Prostate gland (tissue), 2 donors: ENCODE measurements at regions not wholly inside any gene's neighbourhood (a gene's known extent, or its start where the extent isn't known, plus 50 kb on each side); places are given as distances from the start of the nearest gene placed in this dataset.

Experiments used
- DNase-seq: peaks from one replicate; pipeline ENCODE4 v3.0.0-alpha.2; 2019; ENCODE audit warnings: low spot score
- H3K27ac ChIP-seq, 2 donors: fragments of 200-600 bp; sonication (generic); 2 replicates each; pipeline ENCODE4 v1.5.1; 2017 to 2019
- H3K27me3 ChIP-seq: fragments of 200-600 bp; sonication (generic); replicated peaks from 2 replicates; pipeline ENCODE4 v1.5.1; 2019; ENCODE audit not compliant: insufficient read depth
- H3K36me3 ChIP-seq, 2 donors: fragments of 200-600 bp; sonication (generic); 1 replicate in 1 of 2; 2 replicates in 1 of 2; pipeline versions ENCODE4 v1.5.1 to v1.8.1; 2017 to 2019
- H3K4me1 ChIP-seq: fragments of 200-600 bp; sonication (generic); replicated peaks from 2 replicates; pipeline ENCODE4 v1.5.1; 2019
- H3K4me3 ChIP-seq, 2 donors: fragments of 200-600 bp; sonication (generic); 2 replicates each; pipeline ENCODE4 v1.5.1; 2017 to 2019
- H3K9me3 ChIP-seq: fragments of 200-600 bp; sonication (generic); 2 replicates; pipeline ENCODE4 v1.5.1; 2017
- POLR2A ChIP-seq: fragments of 450-650 bp; IDR thresholded peaks from one replicate; pipeline ENCODE4 v1.6.1; 2016; ENCODE audit warnings: antibody characterized with exemption, mild to moderate bottlenecking
- POLR2AphosphoS5 ChIP-seq: sonication (generic); formaldehyde crosslinking; IDR thresholded peaks from one replicate; pipeline ENCODE4 v1.6.1; 2017; ENCODE audit warnings: antibody characterized with exemption
- WGBS: methylation state at CpG from one replicate; pipeline ENCODE4 v1.1.5; 2018; 5-methylcytosine and 5-hydroxymethylcytosine counted together
- intact Hi-C: fragments of 100-400 bp; cut with DNase I; formaldehyde crosslinking; loops from one replicate; pipeline ENCODE4 v1.14.2; 2022
- TF ChIP-seq, protein P1 (sequence below), 4 experiments: fragments of 200-600 bp in 2 of 4; fragments of 450-650 bp in 2 of 4; sonication (generic) in 2 of 4; IDR thresholded peaks; 1 replicate in 3 of 4; 2 replicates in 1 of 4; pipeline ENCODE4 v1.5.1; 2016 to 2019; ENCODE audit warnings: antibody characterized with exemption in 4 of 4, mild to moderate bottlenecking in 2 of 4, moderate library complexity in 2 of 4

- intact Hi-C loops: no loop called here
- 35% methylated on average over 3 of the region's 3 CpGs for WGBS
- TF ChIP-seq, protein P1, sequence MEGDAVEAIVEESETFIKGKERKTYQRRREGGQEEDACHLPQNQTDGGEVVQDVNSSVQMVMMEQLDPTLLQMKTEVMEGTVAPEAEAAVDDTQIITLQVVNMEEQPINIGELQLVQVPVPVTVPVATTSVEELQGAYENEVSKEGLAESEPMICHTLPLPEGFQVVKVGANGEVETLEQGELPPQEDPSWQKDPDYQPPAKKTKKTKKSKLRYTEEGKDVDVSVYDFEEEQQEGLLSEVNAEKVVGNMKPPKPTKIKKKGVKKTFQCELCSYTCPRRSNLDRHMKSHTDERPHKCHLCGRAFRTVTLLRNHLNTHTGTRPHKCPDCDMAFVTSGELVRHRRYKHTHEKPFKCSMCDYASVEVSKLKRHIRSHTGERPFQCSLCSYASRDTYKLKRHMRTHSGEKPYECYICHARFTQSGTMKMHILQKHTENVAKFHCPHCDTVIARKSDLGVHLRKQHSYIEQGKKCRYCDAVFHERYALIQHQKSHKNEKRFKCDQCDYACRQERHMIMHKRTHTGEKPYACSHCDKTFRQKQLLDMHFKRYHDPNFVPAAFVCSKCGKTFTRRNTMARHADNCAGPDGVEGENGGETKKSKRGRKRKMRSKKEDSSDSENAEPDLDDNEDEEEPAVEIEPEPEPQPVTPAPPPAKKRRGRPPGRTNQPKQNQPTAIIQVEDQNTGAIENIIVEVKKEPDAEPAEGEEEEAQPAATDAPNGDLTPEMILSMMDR (IDR thresholded peaks at IDR 0.05): no peak
- TF ChIP-seq POLR2AphosphoS5 (no peak), POLR2A (no peak)
Observed at GRCh38 chr1:91138959-91139358, 117.1 kb upstream of the ZNF644 start.

DNA sequence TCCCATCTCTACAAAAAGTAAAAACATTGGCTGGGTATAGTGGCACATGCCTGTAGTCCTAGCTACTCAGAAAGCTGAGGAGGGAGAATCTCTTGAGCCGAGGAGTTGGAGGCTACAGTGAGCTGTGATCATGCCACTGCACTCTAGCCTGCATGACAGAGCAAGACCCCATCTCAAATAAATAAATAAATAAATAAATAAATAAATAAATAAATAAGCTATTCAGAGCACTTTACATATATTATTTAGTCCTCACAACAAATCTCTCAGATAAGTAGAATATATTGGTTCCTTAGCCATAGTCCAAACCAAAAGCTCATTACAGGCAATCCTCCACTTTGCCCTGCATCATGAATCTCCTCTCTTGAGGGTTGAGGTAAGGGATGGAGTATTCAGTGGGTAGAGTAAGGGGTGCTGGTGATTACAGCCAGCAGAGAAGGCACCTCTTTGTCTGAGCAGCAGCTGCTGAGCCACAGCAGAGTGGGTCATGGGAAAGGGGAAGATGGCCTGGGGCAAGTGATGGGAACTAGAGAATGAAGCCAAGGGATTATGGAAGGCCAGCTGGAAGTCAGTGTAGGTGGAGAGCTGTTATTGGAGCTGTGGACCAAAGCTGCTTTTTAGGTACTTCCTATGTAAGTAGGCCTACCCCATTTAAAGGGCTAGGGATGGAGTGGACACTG, 115.5 kb upstream of the ZNF644 start:
- peaks cover 2% of the 10 kb centered on the region for H3K27me3 ChIP-seq
- H3K36me3 ChIP-seq: no peaks in the 10 kb centered on the region
- no peak overlapping the region for H3K27ac ChIP-seq
- no peak overlapping the region for H3K4me3 ChIP-seq
- H3K4me1 ChIP-seq: no peaks in the 10 kb centered on the region
- intact Hi-C loops: no loop called here
- H3K9me3 ChIP-seq: no peaks in the 10 kb centered on the region
- TF ChIP-seq POLR2A: no peak
- TF ChIP-seq, protein P1 (IDR thresholded peaks at IDR 0.05): no peak
- no peak for TF ChIP-seq POLR2AphosphoS5
- WGBS: 96% methylated on average over 1 of the region's 1 CpG
- no peak for DNase-seq

More at GRCh38 chr1:91138959-91139358, 117.1 kb upstream of the ZNF644 start:
- Histone ChIP-seq H3K36me3 (no peaks in the 10 kb centered on the region), H3K4me3 (no peak overlapping the region), H3K4me1 (no peaks in the 10 kb centered on the region), H3K9me3 (no peaks in the 10 kb centered on the region), H3K27ac (no peak overlapping the region), H3K27me3 (peaks cover 2% of the 10 kb centered on the region)
- no peak for DNase-seq

DNA sequence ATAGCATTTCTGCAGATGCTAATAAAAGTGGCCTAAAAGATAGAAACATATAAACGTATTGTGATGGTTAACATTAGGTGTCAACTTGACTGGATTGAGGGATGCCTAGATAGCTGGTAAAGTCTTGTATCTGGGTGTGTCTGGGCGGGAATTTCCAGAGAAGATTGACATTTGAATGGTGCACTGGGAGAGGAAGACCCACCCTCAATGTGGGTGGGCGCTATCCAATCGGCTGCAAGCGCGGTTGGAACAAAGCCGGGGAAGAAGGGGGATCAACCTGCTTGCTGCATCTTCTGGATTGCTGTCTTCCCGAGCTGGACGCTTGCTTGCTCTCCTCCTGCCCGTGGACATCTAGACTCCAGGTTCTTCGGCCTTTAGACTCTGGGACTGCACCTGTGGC, 114.0 kb upstream of the ZNF644 start:
- Histone ChIP-seq H3K4me1 (no peaks in the 10 kb centered on the region), H3K4me3 (no peak overlapping the region), H3K9me3 (no peaks in the 10 kb centered on the region), H3K36me3 (no peaks in the 10 kb centered on the region), H3K27ac (no peak overlapping the region), H3K27me3 (peaks cover 2% of the 10 kb centered on the region)
- TF ChIP-seq, protein P1 (IDR thresholded peaks at IDR 0.05): no peak
- TF ChIP-seq POLR2AphosphoS5 (no peak), POLR2A (no peak)
- intact Hi-C loops: no loop called here
- DNase-seq: no peak
- WGBS: 92% methylated on average over 11 of the region's 11 CpGs

- intact Hi-C loops: no loop called here
- WGBS: 67% methylated on average over 6 of the region's 6 CpGs
- DNase-seq: no peak
- H3K4me3 ChIP-seq: no peak overlapping the region
- H3K27ac ChIP-seq: no peak overlapping the region
- TF ChIP-seq, protein P1 (IDR thresholded peaks at IDR 0.05): no peak
- no peak for TF ChIP-seq POLR2A
- TF ChIP-seq POLR2AphosphoS5: no peak
- H3K4me1 ChIP-seq: no peaks in the 10 kb centered on the region
- H3K36me3 ChIP-seq: no peaks in the 10 kb centered on the region
- peaks cover 1% of the 10 kb centered on the region for H3K27me3 ChIP-seq
- H3K9me3 ChIP-seq: no peaks in the 10 kb centered on the region
Observed at GRCh38 chr1:91133248-91133647, 111.4 kb upstream of the ZNF644 start.

GRCh38 chr1:91130256-91130985, 108.6 kb upstream of the ZNF644 start:
- intact Hi-C loops: no loop called here
- no peaks in the 10 kb centered on the region for H3K4me1 ChIP-seq
- no peak for DNase-seq
- no peak for TF ChIP-seq POLR2AphosphoS5
- TF ChIP-seq, protein P1 (IDR thresholded peaks at IDR 0.05): no peak
- no peak for TF ChIP-seq POLR2A
- H3K9me3 ChIP-seq: no peaks in the 10 kb centered on the region
- no peaks in the 10 kb centered on the region for H3K36me3 ChIP-seq
- no peak overlapping the region for H3K4me3 ChIP-seq
- 81% methylated on average over 5 of the region's 5 CpGs for WGBS
- no peaks in the 10 kb centered on the region for H3K27me3 ChIP-seq
- H3K27ac ChIP-seq: no peak overlapping the region
